Stimulated activated CD4-positive, alpha-beta T cell treated with anti-CD3 and anti-CD28 coated beads, TNF-alpha, amount 100 ng/mL, for 1 hour (primary cell): ENCODE measurements at regions not wholly inside any gene's neighbourhood (a gene's known extent, or its start where the extent isn't known, plus 50 kb on each side); places are given as distances from the start of the nearest gene placed in this dataset.
"Not testable (repeated sequence)": the region's sequence is repeated elsewhere in the genome, so short reads cannot be mapped to it uniquely, and the experiment has no call there.

Experiments used
- DNase-seq, 3 donors: peaks; one replicate each; pipeline ENCODE4 v3.0.0-alpha.2; 2020; ENCODE audit warnings: low read depth in 3 of 3, low spot score in 1 of 3

DNA sequence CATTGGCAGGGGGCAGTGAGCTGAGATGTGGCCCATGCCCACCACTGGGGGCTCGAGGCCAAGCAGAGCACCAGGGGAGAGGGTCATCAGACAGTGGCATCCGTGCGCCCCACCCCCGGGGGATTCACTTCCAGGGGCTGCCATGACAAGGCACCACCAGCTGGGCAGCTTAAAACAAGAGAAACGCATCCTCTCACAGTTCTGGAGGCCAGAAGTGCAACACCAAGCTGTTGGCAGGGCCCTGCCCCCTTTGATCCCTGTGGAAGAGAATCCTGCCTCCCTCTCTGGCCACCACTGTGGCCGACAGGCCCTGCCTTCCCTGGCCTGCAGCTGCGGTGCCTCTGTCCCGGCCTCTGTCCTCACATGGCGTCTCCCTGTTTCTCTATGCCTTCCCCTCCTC, 187.7 kb upstream of the ID2 start:
- DNase-seq: no peak

DNA sequence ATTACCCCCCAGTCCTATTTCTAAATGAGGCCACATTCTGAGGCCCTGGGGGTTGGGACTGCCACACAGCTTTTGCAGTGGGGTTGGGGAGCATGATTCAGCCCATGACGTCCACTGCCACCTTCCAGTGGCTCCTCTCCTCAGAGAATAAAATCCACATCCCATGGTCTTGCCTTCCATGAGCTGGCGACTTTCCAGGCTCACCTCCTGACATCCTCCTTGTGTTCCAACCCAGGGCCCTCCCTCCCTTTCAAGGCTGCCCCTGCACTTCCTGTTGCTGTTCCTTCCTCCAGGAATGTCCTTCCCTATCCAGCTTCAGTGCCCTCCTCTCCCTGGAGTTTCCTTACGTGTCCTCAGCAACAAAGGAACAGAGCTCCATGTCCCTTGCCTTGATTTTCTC, 187.3 kb upstream of the ID2 start:
- no peak for DNase-seq

- no peak for DNase-seq
Observed at GRCh38 chr2:8495189-8495989, 186.5 kb upstream of the ID2 start.

DNA sequence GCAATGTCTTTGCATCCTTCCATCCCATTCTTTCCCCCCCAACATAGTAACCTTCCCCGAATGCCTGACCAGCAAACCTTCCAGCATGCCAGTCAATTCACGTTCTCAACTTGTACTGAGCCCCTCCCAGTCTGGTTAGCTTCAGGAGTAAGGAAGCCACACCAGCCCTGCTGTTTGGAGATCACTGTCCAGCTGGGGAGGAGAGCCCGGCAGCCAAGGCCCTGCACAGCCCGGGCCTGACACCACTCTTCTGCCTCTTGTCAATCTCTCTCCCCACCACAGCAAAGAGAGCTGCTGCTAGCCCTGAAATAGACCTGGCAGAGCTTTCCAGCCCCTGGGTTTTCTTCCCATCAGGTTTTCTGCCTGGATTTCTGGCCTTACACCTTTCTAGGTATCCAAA, 185.8 kb upstream of the ID2 start:
- no peak for DNase-seq

DNA sequence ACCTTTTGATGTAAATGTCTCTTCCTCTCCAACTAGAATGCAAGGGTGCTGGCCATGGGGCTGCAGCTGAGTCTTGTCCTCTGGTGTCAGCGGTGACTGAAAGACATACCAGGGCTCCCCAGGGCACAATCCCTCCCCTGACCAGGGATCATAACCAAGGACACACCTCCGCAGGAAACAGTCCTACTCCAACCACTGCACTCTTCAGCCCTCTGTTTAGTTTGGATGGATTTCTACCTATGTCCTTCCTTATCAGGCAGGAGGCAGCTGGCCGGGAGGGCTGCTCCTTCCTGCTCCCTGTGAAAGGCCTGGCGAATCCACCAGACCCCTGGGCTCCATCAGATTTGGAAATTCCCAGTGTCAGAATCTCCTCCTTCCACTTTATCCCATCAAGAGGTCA, 185.2 kb upstream of the ID2 start:
- no peak for DNase-seq

DNA sequence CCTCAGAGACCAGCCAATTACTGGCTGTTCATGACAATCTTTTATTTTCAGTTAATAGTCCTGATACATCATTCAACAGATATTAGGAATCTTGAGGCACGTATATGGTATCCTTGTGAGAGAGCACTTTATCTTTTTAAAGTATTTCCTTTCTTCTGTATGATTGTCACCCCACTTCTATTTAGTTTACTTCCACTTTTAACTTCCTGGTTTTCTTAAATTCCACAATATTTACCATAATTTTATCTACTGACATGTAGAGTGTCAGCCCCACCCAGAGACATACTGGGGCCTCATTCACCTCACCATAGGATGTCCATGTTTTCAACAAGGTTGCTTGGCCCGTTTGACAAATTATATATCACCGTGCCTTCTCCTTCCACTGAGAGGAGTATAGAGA, 182.9 kb upstream of the ID2 start:
- no peak for DNase-seq

DNA sequence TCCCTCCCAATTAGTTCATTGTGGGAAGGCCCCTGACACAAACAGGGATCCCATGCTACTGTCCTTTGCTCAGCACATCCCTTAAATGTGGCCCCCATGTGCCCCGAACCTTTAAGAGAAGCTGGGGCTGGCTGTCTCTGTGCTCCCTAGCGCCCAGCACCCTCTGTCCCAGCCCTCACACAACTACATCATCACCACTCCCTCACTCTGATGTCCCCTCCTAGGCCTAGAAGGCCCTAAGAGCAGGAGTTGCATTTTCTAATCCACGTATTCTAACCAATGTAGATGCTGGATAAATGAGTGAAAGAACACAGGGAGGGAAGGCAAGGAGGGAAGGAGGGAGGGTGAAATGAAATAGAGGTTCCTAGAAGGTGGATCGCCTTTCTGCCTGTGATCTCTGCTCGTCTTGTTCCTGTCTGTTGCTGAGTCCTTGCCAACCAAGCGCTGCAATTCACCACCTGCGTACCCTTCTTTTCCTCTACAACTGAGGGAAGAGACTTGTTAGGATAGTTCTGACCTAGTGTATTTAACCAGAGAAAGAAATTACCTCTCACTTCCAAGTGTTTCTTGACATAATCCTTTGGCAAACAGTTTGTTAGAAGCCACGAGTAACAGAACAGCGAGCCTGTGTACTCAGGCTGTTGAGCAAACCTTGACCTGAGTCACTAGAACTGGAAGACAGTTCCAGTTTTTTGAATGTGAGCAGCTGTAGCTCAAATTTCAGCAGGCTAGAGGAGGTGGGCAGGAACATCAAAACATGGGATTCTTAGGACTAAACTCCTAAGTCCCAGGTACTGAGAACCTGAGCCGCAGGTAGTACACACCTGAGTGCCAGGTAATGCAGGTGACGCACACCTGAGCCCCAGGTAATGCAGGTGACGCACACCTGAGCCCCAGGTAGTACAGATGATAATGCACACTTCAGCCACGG, 181.5 kb upstream of the ID2 start:
- DNase-seq: no peak

- no peak for DNase-seq
Observed at GRCh38 chr2:8501061-8501720, 180.7 kb upstream of the ID2 start.

GRCh38 chr2:8502316-8502715, 179.5 kb upstream of the ID2 start:
- no peak for DNase-seq

- DNase-seq: no peak
Observed at GRCh38 chr2:8505311-8505920, 176.4 kb upstream of the ID2 start.

DNA sequence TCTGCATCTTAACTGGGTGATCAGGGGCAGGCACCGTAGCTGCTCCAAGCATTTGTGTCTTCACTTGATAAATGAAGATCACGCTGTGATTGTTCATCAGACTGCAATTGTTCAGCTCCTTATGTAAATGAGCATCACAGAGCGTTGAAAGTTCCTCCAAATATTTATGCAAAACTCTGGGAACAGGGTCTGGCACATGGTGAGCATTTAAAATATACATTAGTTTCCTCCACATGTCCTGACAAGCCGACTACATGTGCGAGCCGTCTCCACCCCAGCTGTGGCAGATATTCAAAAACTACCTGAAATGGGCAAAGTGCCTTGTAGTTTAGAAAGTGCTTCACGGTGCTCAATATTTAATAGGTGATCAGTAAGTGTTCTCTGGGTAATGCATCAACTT, 175.1 kb upstream of the ID2 start:
- no peak for DNase-seq

DNA sequence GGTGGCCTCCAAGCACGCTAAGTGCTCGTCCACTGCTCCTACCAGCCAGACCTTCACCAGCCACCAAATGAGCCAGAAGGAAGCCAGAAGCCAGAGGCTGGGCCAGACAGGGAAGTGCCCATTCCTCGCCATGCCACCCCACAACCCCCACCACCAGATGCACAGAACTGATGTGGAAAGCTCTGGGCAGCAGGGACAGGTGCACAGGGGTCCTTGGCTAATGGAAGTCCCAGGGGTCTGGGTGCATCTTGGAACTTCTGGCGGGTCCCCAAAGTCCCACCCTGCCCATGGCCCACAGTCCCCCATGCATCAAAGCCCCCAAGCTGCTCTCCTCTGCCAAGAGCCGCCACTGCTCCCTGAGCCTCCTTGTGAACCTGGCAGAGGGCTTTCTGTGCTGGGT, 173.1 kb upstream of the ID2 start:
- DNase-seq: no peak

DNA sequence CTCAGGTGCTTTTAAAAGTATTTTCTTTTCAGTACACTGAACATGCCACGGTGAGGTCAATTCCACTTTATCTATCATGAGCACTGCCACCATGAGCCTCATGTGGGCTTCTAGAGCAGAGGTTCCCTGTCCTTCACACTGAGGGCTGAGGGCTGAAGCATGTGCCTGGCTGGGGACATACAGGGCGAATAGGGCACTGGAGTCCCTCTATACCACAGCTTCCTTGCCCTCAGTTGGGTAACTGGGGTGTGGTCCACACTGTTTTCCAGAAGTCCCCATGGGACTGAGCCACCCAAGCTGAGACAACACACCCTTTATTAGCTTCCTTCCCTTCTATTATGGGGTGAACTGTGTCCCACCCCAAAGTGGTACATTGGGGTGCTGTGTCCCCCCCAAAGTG, 172.2 kb upstream of the ID2 start:
- no peak for DNase-seq

GRCh38 chr2:8510055-8510454, 171.8 kb upstream of the ID2 start:
- DNase-seq: not testable (repeated sequence)

DNA sequence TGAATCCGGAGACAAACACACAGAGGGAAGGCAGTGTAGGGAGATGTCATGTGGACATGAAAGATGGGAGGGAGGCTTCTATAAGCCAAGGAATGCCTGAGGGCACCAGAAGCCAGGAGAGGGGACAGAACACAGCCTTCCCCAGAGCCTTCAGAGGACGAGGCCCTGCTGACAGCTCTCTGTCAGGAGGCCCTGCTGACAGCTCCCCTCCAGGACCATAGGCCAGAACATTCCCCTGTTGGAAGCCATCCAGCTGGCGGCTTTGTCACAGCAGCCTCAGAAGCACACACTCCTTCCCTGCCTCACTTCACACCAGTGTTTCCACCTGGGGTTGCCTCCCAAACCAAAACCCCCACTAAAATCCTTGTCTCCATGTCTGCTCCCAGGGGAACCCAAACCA, 171.3 kb upstream of the ID2 start:
- no peak for DNase-seq

- no peak for DNase-seq
Observed at GRCh38 chr2:8511868-8512612, 169.8 kb upstream of the ID2 start.

DNA sequence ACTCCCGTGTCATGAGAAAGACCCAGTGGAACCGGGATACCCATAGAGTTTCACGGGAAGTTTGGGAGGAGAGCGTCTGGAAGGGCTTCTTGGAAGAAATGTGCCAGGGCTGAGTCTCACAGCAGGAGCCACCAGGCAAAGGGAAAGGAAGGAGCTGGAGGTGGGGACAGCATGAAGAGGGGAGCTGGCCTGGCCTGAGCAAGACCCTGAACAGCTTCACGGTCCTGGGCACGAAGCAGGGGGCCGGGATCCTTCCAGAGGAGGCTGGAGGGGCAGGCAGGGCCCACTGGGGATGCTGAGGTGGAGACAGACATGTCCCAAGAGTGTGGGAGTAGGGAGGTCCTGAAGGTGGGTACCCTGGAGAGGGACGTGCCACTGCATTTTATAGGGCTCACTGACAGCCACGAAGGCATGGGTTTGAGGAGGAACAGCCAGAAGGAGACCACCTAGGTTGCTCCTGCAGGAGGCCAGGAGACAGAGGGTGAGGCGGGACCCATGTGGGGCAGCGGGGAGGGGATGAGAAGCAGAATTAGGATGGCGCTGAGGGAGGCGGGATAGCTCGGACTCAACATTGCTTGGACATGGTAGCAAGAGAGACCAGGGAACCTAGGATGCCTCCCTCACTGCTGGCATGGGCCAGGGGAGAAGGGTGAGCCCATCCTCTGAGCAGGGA, 168.1 kb upstream of the ID2 start:
- no peak for DNase-seq

DNA sequence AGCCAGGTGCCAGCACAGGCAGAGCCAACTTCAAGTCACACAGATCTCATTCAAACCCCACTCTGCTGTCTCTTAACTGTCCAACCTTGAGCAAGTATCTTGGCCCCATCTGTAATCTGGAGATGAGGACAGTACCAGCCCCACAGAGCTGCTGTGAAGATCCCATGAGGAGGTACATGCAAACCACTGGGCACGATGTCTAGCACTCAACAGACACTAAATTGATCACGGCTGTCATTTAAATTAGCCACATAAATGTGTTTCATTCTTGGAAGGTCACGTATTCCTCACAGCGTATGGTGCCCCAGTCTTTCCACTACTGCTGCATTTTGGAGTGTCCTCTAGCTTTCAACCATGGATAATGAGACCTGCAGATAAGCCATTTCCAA, 167.6 kb upstream of the ID2 start:
- DNase-seq: no peak

DNA sequence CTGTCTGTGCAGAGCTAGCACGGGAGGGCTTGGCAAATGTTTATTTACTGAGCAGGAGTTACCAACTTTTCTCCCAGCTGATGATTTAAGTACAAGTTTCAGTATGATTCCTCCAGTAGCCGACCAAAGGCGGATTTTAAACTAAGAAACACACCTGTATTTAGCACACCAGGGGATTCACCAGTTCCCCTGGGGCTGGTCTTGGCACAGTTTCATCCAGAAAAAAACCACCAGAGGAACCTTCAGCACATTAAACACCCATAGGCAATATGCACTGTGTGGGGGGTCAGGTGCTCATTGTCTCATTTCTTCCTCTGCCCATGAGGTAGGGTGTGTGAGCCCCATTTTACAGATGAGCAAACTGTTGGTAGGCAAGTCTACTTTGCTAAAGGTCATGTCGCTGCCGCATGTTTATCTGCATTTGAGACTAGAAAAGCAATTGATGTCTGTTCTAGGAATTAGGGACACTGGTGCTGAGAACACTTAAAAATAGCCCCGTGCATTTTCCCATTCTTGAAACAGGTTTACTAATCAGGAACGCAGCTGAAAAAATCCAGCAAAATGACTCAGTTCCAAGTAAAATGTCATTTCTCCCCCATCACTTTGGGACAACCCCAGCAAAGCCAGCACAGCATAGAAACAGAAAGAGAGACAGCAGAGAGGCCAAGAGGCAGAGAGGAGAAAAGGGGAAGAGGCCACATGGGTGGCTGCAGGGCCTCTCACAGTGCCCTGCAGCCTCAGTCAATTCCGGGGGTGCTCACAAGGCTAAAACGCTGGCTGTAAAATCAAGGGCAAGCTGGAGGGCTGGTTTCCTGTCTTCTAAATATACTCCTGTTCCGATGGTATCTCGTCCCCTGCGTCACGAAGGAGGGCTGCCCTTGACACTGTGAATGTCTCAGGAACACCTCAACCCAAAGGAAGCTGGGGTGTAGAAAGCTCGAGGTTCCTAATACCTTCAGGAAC, 166.8 kb upstream of the ID2 start:
- peak; percentile 9 to 38 (median 19) for DNase-seq
